ENCODE measurements at regions not wholly inside any gene's neighbourhood (a gene's known extent, or its start where the extent isn't known, plus 50 kb on each side); places are given as distances from the start of the nearest gene placed in this dataset.

- Histone ChIP-seq H3K18ac (ENCODE audit: low read depth, low read length) (no peak overlapping the region), H3K4me1 (ENCODE audit: control insufficient read depth, insufficient read depth, low read length) (no peaks in the 10 kb centered on the region), H2AK9ac (replicated peaks; ENCODE audit: low read depth, low read length, poor library complexity) (no peak overlapping the region), H3K9me1 (ENCODE audit: insufficient read depth, low read length) (no peaks in the 10 kb centered on the region), H3K4me2 (ENCODE audit: low read depth, low read length) (no peak overlapping the region), H4K5ac (ENCODE audit: low read depth, low read length) (no peak overlapping the region), H3K27ac (ENCODE audit: insufficient read depth, low read length) (no peak overlapping the region), H3K9ac (ENCODE audit: low read depth, low read length) (no peak overlapping the region), H4K8ac (ENCODE audit: low read depth in 2 of 2, low read length in 2 of 2) (no peak overlapping the region), H2BK5ac (ENCODE audit: low read depth, low read length, poor library complexity, severe bottlenecking) (no peak overlapping the region), H3K4ac (ENCODE audit: low read depth, low read length) (no peak overlapping the region), H2BK120ac (ENCODE audit: low read depth, low read length) (no peak overlapping the region), H3K79me1 (ENCODE audit: low read depth in 1 of 2, low read length in 2 of 2) (no peaks in the 10 kb centered on the region), H3K27me3 (ENCODE audit: control insufficient read depth, insufficient read depth, low read length) (no peaks in the 10 kb centered on the region), H3K36me3 (ENCODE audit: control insufficient read depth, insufficient read depth, low read length) (no peaks in the 10 kb centered on the region), H4K91ac (ENCODE audit: insufficient read depth, low read depth, low read length) (no peak overlapping the region), H2BK15ac (ENCODE audit: low read depth, low read length) (no peak overlapping the region), H2BK20ac (ENCODE audit: low read depth, low read length) (no peak overlapping the region), H3K56ac (ENCODE audit: extremely low read depth, insufficient read depth, low read length) (no peak overlapping the region), H3K4me3 (ENCODE audit: insufficient read depth, low read depth, low read length) (no peak overlapping the region), H2AFZ (replicated peaks; ENCODE audit: low read length, poor library complexity) (no peak overlapping the region), H3K23ac (ENCODE audit: low read depth, low read length) (no peak overlapping the region), H2AK5ac (ENCODE audit: low read depth, low read length) (no peak overlapping the region), H3K14ac (replicated peaks; ENCODE audit: low read depth, low read length) (no peak overlapping the region), H3K9me3 (ENCODE audit: control insufficient read depth, insufficient read depth, low read length) (no peaks in the 10 kb centered on the region), H4K20me1 (ENCODE audit: insufficient read depth, low read length) (no peaks in the 10 kb centered on the region)
- ATAC-seq (ENCODE audit: low read depth) (no peak), DNase-seq (no peak)
- intact Hi-C loops (cut with micrococcal nuclease) = no loop called here
- no peak for TF ChIP-seq USF2 (IDR thresholded peaks at IDR 0.05; ENCODE audit: low read depth, low read length)
- no peak for TF ChIP-seq MXI1 (IDR thresholded peaks at IDR 0.05; ENCODE audit: borderline replicate concordance, low read depth, low read length)
- no peak for TF ChIP-seq BHLHE40 (IDR thresholded peaks at IDR 0.05; ENCODE audit: low read depth, low read length)
- no peak for TF ChIP-seq MAFK (IDR thresholded peaks at IDR 0.05; ENCODE audit: low read depth, low read length)
- no peak for TF ChIP-seq FOS (IDR thresholded peaks at IDR 0.05; ENCODE audit: low read depth, low read length)
- no peak for TF ChIP-seq MAZ (IDR thresholded peaks at IDR 0.05; ENCODE audit: borderline replicate concordance, low read depth, low read length)
- no peak for TF ChIP-seq POLR2A (IDR thresholded peaks at IDR 0.05; ENCODE audit: low read depth, low read length)
- TF ChIP-seq RAD21 (IDR thresholded peaks at IDR 0.05; ENCODE audit: low read length) = no peak
- TF ChIP-seq CTCF (conservative IDR thresholded peaks at IDR 0.05; ENCODE audit: low read depth, low read length) = no peak
- TF ChIP-seq RFX5 (IDR thresholded peaks at IDR 0.05; ENCODE audit: low read depth, low read length) = no peak
- TF ChIP-seq RCOR1 (IDR thresholded peaks at IDR 0.05; ENCODE audit: insufficient replicate concordance, low read length) = no peak
- no peak for TF ChIP-seq NFE2L2 (IDR thresholded peaks at IDR 0.05; ENCODE audit: low read depth, low read length)
- no peak for TF ChIP-seq CEBPB (IDR thresholded peaks at IDR 0.05; ENCODE audit: low read depth, low read length)
- TF ChIP-seq CHD1 (IDR thresholded peaks at IDR 0.05; ENCODE audit: low read depth, low read length) = no peak
- no peak for TF ChIP-seq SMC3 (IDR thresholded peaks at IDR 0.05; ENCODE audit: low read depth, low read length)
- no peak for TF ChIP-seq ELK1 (IDR thresholded peaks at IDR 0.05; ENCODE audit: borderline replicate concordance, low read depth, low read length)
- BruUV-seq (replicated peaks) = no TSS peak
- dilution Hi-C loops (cut with HindIII; ENCODE audit: low sequenced_read_pairs, unreplicated experiment) = no loop called here
- POLR2A ChIA-PET (ENCODE audit: unreplicated experiment) = no interaction called here
- CTCF ChIA-PET = no interaction called here
- WGBS, 2 experiments (ENCODE audit: extremely low coverage in 2 of 2, insufficient read length in 1 of 2) = no CpG with 5 or more reads among the region's 3 CpGs
- in situ Hi-C loops (cut with MboI; ENCODE audit: low sequenced_read_pairs) = no loop called here
Measured at GRCh38 chr6:9208966-9209365, 773.6 kb upstream of the SLC35B3 start.
